HCT116 (cell line): ENCODE measurements at regions not wholly inside any gene's neighbourhood (a gene's known extent, or its start where the extent isn't known, plus 50 kb on each side); places are given as distances from the start of the nearest gene placed in this dataset.

Experiments
- ATAC-seq: fragments of 200-7000 bp; cut with Tn5 transposase; 2 replicates; pipeline ENCODE4 v1.9.1; 2020; ENCODE audit warnings: mild to moderate bottlenecking, moderate library complexity
- BruUV-seq: library from RNA; stranded (reverse); fragments of 400-500 nt; replicated peaks from 2 replicates; lab custom pipeline; 2021; lab: Mats Ljungman, UMichigan
- CTCF ChIA-PET: fragments of 300-600 bp; sonication (Branson Sonifier 250); formaldehyde crosslinking; loops from one replicate; lab custom pipeline; 2021; ENCODE audit warnings: antibody characterized with exemption; lab: Charles Lee
- POLR2A ChIA-PET: fragments of 300-600, 350-600 bp; sonication (Branson Sonifier 250); formaldehyde crosslinking; loops from one replicate; lab custom pipeline; 2021; ENCODE audit warnings: antibody characterized with exemption; lab: Charles Lee
- RAD21 ChIA-PET, 2 experiments: fragments of 300-600 bp; sonication (Branson Sonifier 250); formaldehyde crosslinking; loops; one replicate each; lab custom pipeline; 2023; ENCODE audit warnings: low total read pairs in 2 of 2; ENCODE audit not compliant: uncharacterized antibody in 2 of 2, unreplicated experiment in 2 of 2, low non-redundant PET in 1 of 2; lab: Charles Lee
- DNase-seq: peaks from one replicate; pipeline ENCODE4 v3.0.0-alpha.2; 2010; ENCODE audit warnings: low read depth, low spot score
- H2AFZ ChIP-seq: fragments of 200-600 bp; shearing (Covaris generic), sonication (generic); 2 replicates; pipeline ENCODE4 v1.6.1; 2017; ENCODE audit warnings: low read depth, mixed run types, mixed read lengths, antibody characterized with exemption, low read length; ENCODE audit not compliant: poor library complexity, severe bottlenecking
- H3K27ac ChIP-seq: 2 replicates; pipeline ENCODE4 v1.5.1; 2012; ENCODE audit warnings: low read depth, low read length
- H3K27me3 ChIP-seq: fragments of 200-600 bp; sonication (generic); 2 replicates; pipeline ENCODE4 v1.6.1; 2016; ENCODE audit warnings: mixed run types, low read length, mixed read lengths; ENCODE audit not compliant: insufficient read depth
- H3K36me3 ChIP-seq, 2 experiments: fragments of 200-500 bp in 1 of 2; fragments of 200-600 bp in 1 of 2; sonication (Bioruptor generic) in 1 of 2; sonication (generic) in 1 of 2; 2 replicates each; pipeline versions ENCODE4 v1.5.1 to v1.6.1; 2014 to 2016; ENCODE audit warnings: low read length in 2 of 2, inconsistent platforms in 1 of 2, mixed read lengths in 1 of 2, mixed run types in 1 of 2; ENCODE audit not compliant: insufficient read depth in 2 of 2, control insufficient read depth in 1 of 2
- H3K4me1 ChIP-seq, 2 experiments: fragments of 200-600 bp in 1 of 2; sonication (generic) in 1 of 2; 2 replicates each; pipeline versions ENCODE4 v1.5.1 to v1.6.1; 2012 to 2017; ENCODE audit warnings: low read length in 2 of 2, inconsistent platforms in 1 of 2, mild to moderate bottlenecking in 1 of 2, mixed read lengths in 1 of 2, mixed run types in 1 of 2, moderate library complexity in 1 of 2; ENCODE audit not compliant: insufficient read depth in 2 of 2, control insufficient read depth in 1 of 2
- H3K4me2 ChIP-seq: fragments of 200-600 bp; sonication (generic); 2 replicates; pipeline ENCODE4 v1.6.1; 2017; ENCODE audit warnings: mixed run types, low read length, mixed read lengths
- H3K4me3 ChIP-seq, 2 experiments: fragments of 200-600 bp in 1 of 2; sonication (generic) in 1 of 2; replicated peaks in 1 of 2; 2 replicates each; pipeline ENCODE4 v1.5.1; 2011 to 2016; ENCODE audit warnings: low read length in 2 of 2, control low read depth in 1 of 2, low read depth in 1 of 2, mild to moderate bottlenecking in 1 of 2, mixed read lengths in 1 of 2, mixed run types in 1 of 2
- H3K79me2 ChIP-seq: fragments of 200-600 bp; sonication (generic); 2 replicates; pipeline ENCODE4 v1.6.1; 2017; ENCODE audit warnings: mild to moderate bottlenecking, mixed run types, low read length, moderate library complexity, mixed read lengths; ENCODE audit not compliant: insufficient read depth
- H3K9ac ChIP-seq: fragments of 200-600 bp; sonication (generic); 2 replicates; pipeline ENCODE4 v1.6.1; 2016; ENCODE audit warnings: low read length, mixed read lengths
- H3K9me2 ChIP-seq: fragments of 200-600 bp; sonication (generic), shearing (Covaris generic); 2 replicates; pipeline ENCODE4 v1.6.1; 2017; ENCODE audit warnings: mixed run types, mild to moderate bottlenecking, moderate library complexity; ENCODE audit not compliant: insufficient read depth
- H3K9me3 ChIP-seq, 2 experiments: fragments of 200-500 bp in 1 of 2; fragments of 200-600 bp in 1 of 2; sonication (Bioruptor generic) in 1 of 2; sonication (generic) in 1 of 2; 2 replicates each; pipeline ENCODE4 v1.6.1; 2014 to 2017; ENCODE audit warnings: low read length in 2 of 2, mixed read lengths in 2 of 2, inconsistent platforms in 1 of 2, low read depth in 1 of 2, mild to moderate bottlenecking in 1 of 2, mixed run types in 1 of 2, moderate library complexity in 1 of 2; ENCODE audit not compliant: control insufficient read depth in 1 of 2, insufficient read depth in 1 of 2
- H4K20me1 ChIP-seq: fragments of 200-600 bp; sonication (generic), shearing (Covaris generic); 2 replicates; pipeline ENCODE4 v1.6.1; 2017; ENCODE audit warnings: mixed run types, mild to moderate bottlenecking, moderate library complexity; ENCODE audit not compliant: insufficient read depth
- CBX3 ChIP-seq: IDR thresholded peaks from 2 replicates; pipeline ENCODE4 v1.6.1; 2012; ENCODE audit warnings: low read depth
- CEBPB ChIP-seq: IDR thresholded peaks from 2 replicates; pipeline ENCODE4 v1.6.1; 2012; ENCODE audit warnings: low read depth
- EGR1 ChIP-seq: IDR thresholded peaks from 2 replicates; pipeline ENCODE4 v1.6.1; 2012; ENCODE audit warnings: low read depth
- EZH2 ChIP-seq: fragments of 200-600 bp; sonication (generic); IDR thresholded peaks from 2 replicates; pipeline ENCODE4 v1.6.1; 2017; ENCODE audit warnings: antibody characterized with exemption, mixed run types
- EZH2phosphoT487 ChIP-seq: fragments of 200-600 bp; IDR thresholded peaks from 2 replicates; pipeline ENCODE4 v1.6.1; 2018; ENCODE audit warnings: antibody characterized with exemption, borderline replicate concordance
- FOSL1 ChIP-seq: IDR thresholded peaks from 2 replicates; pipeline ENCODE4 v1.6.1; 2012; ENCODE audit warnings: low read depth
- JUND ChIP-seq: IDR thresholded peaks from 2 replicates; pipeline ENCODE4 v1.6.1; 2012
- MAX ChIP-seq: IDR thresholded peaks from 2 replicates; pipeline ENCODE4 v1.6.1; 2012
- POLR2A ChIP-seq: IDR thresholded peaks from 2 replicates; pipeline ENCODE4 v1.7.0; 2011; ENCODE audit warnings: borderline replicate concordance; ENCODE audit not compliant: insufficient read depth, insufficient read length; ENCODE audit errors: extremely low read depth
- POLR2AphosphoS5 ChIP-seq: IDR thresholded peaks from 2 replicates; pipeline ENCODE4 v1.6.1; 2011; ENCODE audit warnings: mild to moderate bottlenecking, low read depth, low read length, moderate library complexity
- RAD21 ChIP-seq: IDR thresholded peaks from 2 replicates; pipeline ENCODE4 v1.6.1; 2012; ENCODE audit warnings: low read depth, mild to moderate bottlenecking
- SIN3A ChIP-seq: IDR thresholded peaks from 2 replicates; pipeline ENCODE4 v1.6.1; 2012; ENCODE audit warnings: low read depth
- SP1 ChIP-seq: IDR thresholded peaks from 2 replicates; pipeline ENCODE4 v1.6.1; 2012; ENCODE audit warnings: low read depth
- SRF ChIP-seq: IDR thresholded peaks from 2 replicates; pipeline ENCODE4 v1.6.1; 2012; ENCODE audit warnings: low read depth
- TCF7L2 ChIP-seq: IDR thresholded peaks from 2 replicates; pipeline ENCODE4 v1.7.0; 2011; ENCODE audit warnings: borderline replicate concordance, inconsistent platforms; ENCODE audit not compliant: insufficient read depth, insufficient read length; ENCODE audit errors: extremely low read depth
- YY1 ChIP-seq: IDR thresholded peaks from 2 replicates; pipeline ENCODE4 v1.6.1; 2011; ENCODE audit warnings: low read length, low read depth, moderate library complexity, mild to moderate bottlenecking; ENCODE audit not compliant: insufficient replicate concordance; ENCODE audit errors: extremely low read depth
- ZFX ChIP-seq: fragments of 450-650 bp; IDR thresholded peaks from 2 replicates; pipeline ENCODE4 v1.6.1; 2017
- ZNF274 ChIP-seq: fragments of 200-500 bp; sonication (Bioruptor generic); IDR thresholded peaks from 2 replicates; pipeline ENCODE4 v1.6.1; 2014; ENCODE audit warnings: mild to moderate bottlenecking, low read depth, low read length, inconsistent platforms
- intact Hi-C: fragments of 100-400 bp; cut with micrococcal nuclease; formaldehyde crosslinking; loops from 2 replicates; pipeline ENCODE4 v1.10.0; 2022
- TF ChIP-seq, protein P1 (sequence below): IDR thresholded peaks from 2 replicates; pipeline ENCODE4 v1.6.1; 2012
- TF ChIP-seq, protein P2 (sequence below), 3 experiments: fragments of 200-600 bp in 1 of 3; sonication (generic) in 1 of 3; IDR thresholded peaks in 2 of 3; conservative IDR thresholded peaks in 1 of 3; 2 replicates each; pipeline ENCODE4 v1.5.1; 2012 to 2017; ENCODE audit warnings: low read depth in 2 of 3, low read length in 2 of 3, antibody characterized with exemption in 1 of 3, borderline replicate concordance in 1 of 3, control low read depth in 1 of 3, mild to moderate bottlenecking in 1 of 3, mixed read lengths in 1 of 3, mixed run types in 1 of 3, moderate library complexity in 1 of 3; ENCODE audit not compliant: insufficient read depth in 1 of 3

- Histone ChIP-seq H3K4me3 (peak overlapping the region in 1 of 2 experiments; percentile 17; a peak in 2 of 4 replicates), H3K9me2 (no peaks in the 10 kb centered on the region), H3K27ac (no peak overlapping the region), H3K36me3 (no peaks in the 10 kb centered on the region), H4K20me1 (no peaks in the 10 kb centered on the region), H3K4me1 (peaks cover 27 to 61% of the 10 kb centered on the region in 2 experiments), H3K9ac (0 out of 2 replicates have a peak overlapping the region, but pooled peaks have one; percentile 4), H3K4me2 (peak overlapping the region; percentile 69), H3K27me3 (no peaks in the 10 kb centered on the region), H3K79me2 (no peaks in the 10 kb centered on the region), H3K9me3 (no peaks in the 10 kb centered on the region), H2AFZ (peak overlapping the region; percentile 67)
- DNase-seq (no peak), ATAC-seq (peak; percentile 33)
- ChIA-PET CTCF (interaction anchor here (1.2 kb wide), 1 partner anchor 11 kb away, joined by 4 read pairs; no protein-coding TSS in a partner anchor), RAD21 (no interaction called here), POLR2A (interaction anchor here (0.9 to 4.0 kb wide), 3 partner anchors 8 to 44 kb away, joined by 3 to 37 read pairs (median 6); no protein-coding TSS in a partner anchor)
- no TSS peak for BruUV-seq
- intact Hi-C loops = no loop called here
- TF ChIP-seq, protein P1, sequence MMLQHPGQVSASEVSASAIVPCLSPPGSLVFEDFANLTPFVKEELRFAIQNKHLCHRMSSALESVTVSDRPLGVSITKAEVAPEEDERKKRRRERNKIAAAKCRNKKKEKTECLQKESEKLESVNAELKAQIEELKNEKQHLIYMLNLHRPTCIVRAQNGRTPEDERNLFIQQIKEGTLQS = no peak
- TF ChIP-seq RAD21 (no peak), CBX3 (no peak), EZH2phosphoT487 (no peak), CEBPB (no peak), SRF (no peak), ZFX (no peak), YY1 (no peak), TCF7L2 (no peak), FOSL1 (no peak), SP1 (no peak), JUND (no peak), EZH2 (no peak), SIN3A (no peak), EGR1 (no peak), POLR2AphosphoS5 (no peak), MAX (no peak), ZNF274 (no peak), POLR2A (no peak)
- TF ChIP-seq, protein P2, sequence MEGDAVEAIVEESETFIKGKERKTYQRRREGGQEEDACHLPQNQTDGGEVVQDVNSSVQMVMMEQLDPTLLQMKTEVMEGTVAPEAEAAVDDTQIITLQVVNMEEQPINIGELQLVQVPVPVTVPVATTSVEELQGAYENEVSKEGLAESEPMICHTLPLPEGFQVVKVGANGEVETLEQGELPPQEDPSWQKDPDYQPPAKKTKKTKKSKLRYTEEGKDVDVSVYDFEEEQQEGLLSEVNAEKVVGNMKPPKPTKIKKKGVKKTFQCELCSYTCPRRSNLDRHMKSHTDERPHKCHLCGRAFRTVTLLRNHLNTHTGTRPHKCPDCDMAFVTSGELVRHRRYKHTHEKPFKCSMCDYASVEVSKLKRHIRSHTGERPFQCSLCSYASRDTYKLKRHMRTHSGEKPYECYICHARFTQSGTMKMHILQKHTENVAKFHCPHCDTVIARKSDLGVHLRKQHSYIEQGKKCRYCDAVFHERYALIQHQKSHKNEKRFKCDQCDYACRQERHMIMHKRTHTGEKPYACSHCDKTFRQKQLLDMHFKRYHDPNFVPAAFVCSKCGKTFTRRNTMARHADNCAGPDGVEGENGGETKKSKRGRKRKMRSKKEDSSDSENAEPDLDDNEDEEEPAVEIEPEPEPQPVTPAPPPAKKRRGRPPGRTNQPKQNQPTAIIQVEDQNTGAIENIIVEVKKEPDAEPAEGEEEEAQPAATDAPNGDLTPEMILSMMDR (IDR thresholded peaks at IDR 0.05 in 2 of 3, conservative IDR thresholded peaks at IDR 0.05 in 1 of 3; ENCODE audit: borderline replicate concordance in 1 of 3, insufficient read depth in 1 of 3, low read depth in 2 of 3, low read length in 2 of 3) = no peak
Observed at GRCh38 chr2:200757399-200757798, 54.3 kb upstream of the BZW1 start.
